Keratinocyte (primary cell): ENCODE measurements at regions not wholly inside any gene's neighbourhood (a gene's known extent, or its start where the extent isn't known, plus 50 kb on each side); places are given as distances from the start of the nearest gene placed in this dataset.

Experiments used
- DNase-seq: peaks from one replicate; pipeline ENCODE4 v3.0.0-alpha.2; 2011; ENCODE audit warnings: low read depth, missing footprints, low spot score
- FAIRE-seq: peaks from 2 replicates; lab custom pipeline; 2011; peaks lifted over from hg19 to GRCh38; lab: Jason Lieb, UNC
- H2AFZ ChIP-seq: 2 replicates; pipeline ENCODE4 v1.6.0; 2012; ENCODE audit warnings: low read length, control low read depth, inconsistent platforms; ENCODE audit not compliant: control insufficient read depth
- H3K27ac ChIP-seq: 2 replicates; pipeline ENCODE4 v1.5.1; 2011; ENCODE audit warnings: low read length; ENCODE audit not compliant: control insufficient read depth, insufficient read depth
- H3K27me3 ChIP-seq: 3 replicates; pipeline ENCODE4 v1.6.0; 2011; ENCODE audit warnings: low read length; ENCODE audit not compliant: control insufficient read depth, insufficient read depth; ENCODE audit errors: extremely low read depth
- H3K36me3 ChIP-seq, 2 experiments: 2 replicates in 1 of 2; 3 replicates in 1 of 2; pipeline ENCODE4 v1.5.1; 2011; ENCODE audit warnings: low read length in 2 of 2, mild to moderate bottlenecking in 1 of 2; ENCODE audit not compliant: control insufficient read depth in 2 of 2, insufficient read depth in 2 of 2; ENCODE audit errors: extremely low read depth in 1 of 2
- H3K4me1 ChIP-seq: 3 replicates; pipeline ENCODE4 v1.5.1; 2011; ENCODE audit warnings: low read length; ENCODE audit not compliant: control insufficient read depth, insufficient read depth; ENCODE audit errors: extremely low read depth
- H3K4me2 ChIP-seq: 3 replicates; pipeline ENCODE4 v1.6.0; 2011; ENCODE audit warnings: low read depth, low read length; ENCODE audit not compliant: control insufficient read depth, insufficient read depth; ENCODE audit errors: extremely low read depth
- H3K4me3 ChIP-seq, 3 experiments: fragments of 200-600 bp in 1 of 3; sonication (generic) in 1 of 3; 2 replicates in 2 of 3; 3 replicates in 1 of 3; pipeline ENCODE4 v1.5.1; 2011 to 2016; ENCODE audit warnings: low read length in 3 of 3, mild to moderate bottlenecking in 3 of 3, control low read depth in 2 of 3, inconsistent platforms in 1 of 3, low read depth in 1 of 3, mixed read lengths in 1 of 3, mixed run types in 1 of 3, moderate library complexity in 1 of 3; ENCODE audit not compliant: control insufficient read depth in 2 of 3, insufficient read depth in 2 of 3; ENCODE audit errors: extremely low read depth in 1 of 3
- H3K79me2 ChIP-seq: 2 replicates; pipeline ENCODE4 v1.6.0; 2012; ENCODE audit warnings: low read length; ENCODE audit not compliant: control insufficient read depth, insufficient read depth
- H3K9ac ChIP-seq: 3 replicates; pipeline ENCODE4 v1.6.0; 2011; ENCODE audit warnings: low read length; ENCODE audit not compliant: control insufficient read depth, insufficient read depth; ENCODE audit errors: extremely low read depth
- H3K9me1 ChIP-seq: 3 replicates; pipeline ENCODE4 v1.6.0; 2011; ENCODE audit warnings: low read length; ENCODE audit not compliant: control insufficient read depth, insufficient read depth; ENCODE audit errors: extremely low read depth
- H3K9me3 ChIP-seq: 2 replicates; pipeline ENCODE4 v1.5.1; 2012; ENCODE audit warnings: low read depth, low read length; ENCODE audit not compliant: control insufficient read depth
- H4K20me1 ChIP-seq: 3 replicates; pipeline ENCODE4 v1.6.0; 2011; ENCODE audit warnings: low read length; ENCODE audit not compliant: control insufficient read depth, insufficient read depth; ENCODE audit errors: extremely low read depth
- EZH2 ChIP-seq: IDR thresholded peaks from one replicate; pipeline ENCODE4 v1.6.1; 2012; ENCODE audit warnings: inconsistent platforms, mild to moderate bottlenecking, low read length, moderate library complexity
- dilution Hi-C: fragments of 300-500 bp; cut with MboI; formaldehyde crosslinking; loops from one replicate; pipeline ENCODE4 v1.7.0; 2020; ENCODE audit warnings: low sequenced_read_pairs; ENCODE audit not compliant: extremely low pct_ligation_motif_present
- TF ChIP-seq, protein P1 (sequence below), 3 experiments: IDR thresholded peaks in 1 of 3; conservative IDR thresholded peaks in 1 of 3; optimal IDR thresholded peaks in 1 of 3; 2 replicates in 2 of 3; 3 replicates in 1 of 3; pipeline versions ENCODE3 to v1.5.1; 2011; ENCODE audit warnings: low read length in 3 of 3, mild to moderate bottlenecking in 3 of 3, moderate library complexity in 2 of 3, control low read depth in 1 of 3, inconsistent platforms in 1 of 3; ENCODE audit not compliant: insufficient read depth in 2 of 3; ENCODE audit errors: extremely low read depth in 1 of 3

DNA sequence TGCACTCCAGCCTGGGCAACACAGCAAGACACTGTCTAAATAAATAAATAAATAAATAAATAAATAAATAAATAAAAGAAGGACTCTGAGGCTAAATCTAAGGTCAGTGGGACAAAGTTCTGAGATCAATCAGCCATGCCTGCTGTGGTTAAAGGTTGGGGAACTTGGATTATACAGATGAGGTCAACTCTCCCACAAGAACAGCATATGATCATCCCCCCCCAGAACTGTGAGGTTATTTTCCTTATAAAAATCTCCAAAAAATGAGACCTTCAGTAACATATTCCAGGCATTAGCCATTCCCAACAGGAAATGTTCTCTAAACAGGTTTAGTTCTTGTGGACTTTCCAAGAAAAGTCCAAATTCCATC, 90.3 kb downstream of the C16orf95 start:
- Histone ChIP-seq H3K9ac (no peak overlapping the region), H3K79me2 (no peaks in the 10 kb centered on the region), H3K4me2 (no peak overlapping the region), H3K27ac (no peak overlapping the region), H3K9me1 (no peaks in the 10 kb centered on the region), H2AFZ (no peak overlapping the region), H3K4me1 (no peaks in the 10 kb centered on the region), H3K27me3 (no peaks in the 10 kb centered on the region), H3K9me3 (no peaks in the 10 kb centered on the region), H4K20me1 (no peaks in the 10 kb centered on the region), H3K4me3 (no peak overlapping the region), H3K36me3 (no peaks in the 10 kb centered on the region)
- dilution Hi-C loops = no loop called here
- no peak for TF ChIP-seq EZH2
- TF ChIP-seq, protein P1, sequence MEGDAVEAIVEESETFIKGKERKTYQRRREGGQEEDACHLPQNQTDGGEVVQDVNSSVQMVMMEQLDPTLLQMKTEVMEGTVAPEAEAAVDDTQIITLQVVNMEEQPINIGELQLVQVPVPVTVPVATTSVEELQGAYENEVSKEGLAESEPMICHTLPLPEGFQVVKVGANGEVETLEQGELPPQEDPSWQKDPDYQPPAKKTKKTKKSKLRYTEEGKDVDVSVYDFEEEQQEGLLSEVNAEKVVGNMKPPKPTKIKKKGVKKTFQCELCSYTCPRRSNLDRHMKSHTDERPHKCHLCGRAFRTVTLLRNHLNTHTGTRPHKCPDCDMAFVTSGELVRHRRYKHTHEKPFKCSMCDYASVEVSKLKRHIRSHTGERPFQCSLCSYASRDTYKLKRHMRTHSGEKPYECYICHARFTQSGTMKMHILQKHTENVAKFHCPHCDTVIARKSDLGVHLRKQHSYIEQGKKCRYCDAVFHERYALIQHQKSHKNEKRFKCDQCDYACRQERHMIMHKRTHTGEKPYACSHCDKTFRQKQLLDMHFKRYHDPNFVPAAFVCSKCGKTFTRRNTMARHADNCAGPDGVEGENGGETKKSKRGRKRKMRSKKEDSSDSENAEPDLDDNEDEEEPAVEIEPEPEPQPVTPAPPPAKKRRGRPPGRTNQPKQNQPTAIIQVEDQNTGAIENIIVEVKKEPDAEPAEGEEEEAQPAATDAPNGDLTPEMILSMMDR (optimal IDR thresholded peaks at IDR 0.05 in 1 of 3, IDR thresholded peaks at IDR 0.05 in 1 of 3, conservative IDR thresholded peaks at IDR 0.05 in 1 of 3; ENCODE audit: extremely low read depth in 1 of 3, insufficient read depth in 2 of 3, low read length in 3 of 3) = no peak
- no peak for FAIRE-seq
- DNase-seq = no peak

DNA sequence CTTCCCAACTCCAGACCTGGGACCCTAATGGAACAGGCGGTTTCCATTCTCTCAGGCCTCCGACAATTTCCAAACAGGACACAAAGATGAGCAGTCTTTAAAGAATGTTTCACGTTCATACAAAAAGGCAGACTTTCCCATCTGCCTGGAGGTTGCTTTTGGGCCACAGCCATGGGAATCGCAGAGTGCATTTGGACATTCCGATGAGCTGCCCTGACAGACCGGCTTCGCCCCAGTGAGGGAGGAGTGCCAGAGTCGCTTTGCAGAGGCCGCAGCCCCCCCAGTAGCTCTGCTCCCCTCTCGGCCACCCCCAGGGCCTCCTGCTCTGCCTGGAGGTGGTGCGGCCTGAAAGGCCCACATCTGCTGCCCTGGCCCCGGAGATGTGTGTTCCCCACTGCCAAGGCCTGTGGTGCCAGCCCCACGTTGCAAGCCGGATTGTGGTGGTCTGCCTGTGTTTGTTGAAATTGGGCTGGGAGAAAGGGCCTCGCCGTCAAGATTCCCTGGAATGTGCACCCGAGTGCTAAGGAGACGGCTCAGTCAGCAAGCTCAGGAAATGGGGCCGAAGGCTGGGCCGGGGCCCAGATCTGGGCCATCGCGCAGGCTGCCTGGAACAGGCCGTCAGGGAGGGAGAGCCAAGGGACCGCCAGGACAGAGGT, 89.8 kb downstream of the C16orf95 start:
- dilution Hi-C loops = no loop called here
- H4K20me1 ChIP-seq = no peaks in the 10 kb centered on the region
- no peaks in the 10 kb centered on the region for H3K4me1 ChIP-seq
- no peaks in the 10 kb centered on the region for H3K36me3 ChIP-seq
- H3K27ac ChIP-seq = no peak overlapping the region
- H3K9me3 ChIP-seq = peaks cover 2% of the 10 kb centered on the region
- H3K79me2 ChIP-seq = no peaks in the 10 kb centered on the region
- no peak overlapping the region for H3K4me3 ChIP-seq
- DNase-seq = no peak
- no peak overlapping the region for H2AFZ ChIP-seq
- H3K4me2 ChIP-seq = no peak overlapping the region
- H3K27me3 ChIP-seq = no peaks in the 10 kb centered on the region
- no peak for FAIRE-seq
- no peak for TF ChIP-seq EZH2
- H3K9me1 ChIP-seq = no peaks in the 10 kb centered on the region
- H3K9ac ChIP-seq = no peak overlapping the region

DNA sequence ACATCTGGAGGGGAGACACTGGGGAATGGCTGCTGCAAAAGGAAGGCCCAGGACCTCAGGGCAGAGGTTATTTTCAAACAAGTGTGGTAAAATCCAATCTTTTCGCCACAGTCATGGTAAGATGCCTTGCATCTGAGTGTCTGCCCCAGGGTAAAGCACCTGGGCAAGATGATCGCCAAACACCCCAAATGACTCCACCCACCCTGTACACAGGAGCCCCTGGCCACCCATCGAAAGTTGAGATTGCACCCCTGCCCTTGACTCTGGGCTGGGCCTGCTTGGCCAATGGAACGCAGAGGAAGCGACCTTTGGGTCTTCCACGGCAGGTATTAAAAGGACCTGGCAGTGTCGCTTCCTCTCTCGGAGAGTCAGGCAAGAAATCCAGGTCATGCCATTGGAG, 88.8 kb downstream of the C16orf95 start:
- Histone ChIP-seq H4K20me1 (no peaks in the 10 kb centered on the region), H3K27ac (no peak overlapping the region), H3K4me1 (no peaks in the 10 kb centered on the region), H3K27me3 (no peaks in the 10 kb centered on the region), H3K9me3 (peaks cover 2% of the 10 kb centered on the region), H3K9me1 (no peaks in the 10 kb centered on the region), H3K36me3 (no peaks in the 10 kb centered on the region), H3K4me3 (no peak overlapping the region), H3K4me2 (no peak overlapping the region), H2AFZ (no peak overlapping the region), H3K9ac (no peak overlapping the region), H3K79me2 (no peaks in the 10 kb centered on the region)
- DNase-seq (no peak), FAIRE-seq (no peak)
- TF ChIP-seq EZH2 = no peak
- TF ChIP-seq, protein P1 (optimal IDR thresholded peaks at IDR 0.05 in 1 of 3, IDR thresholded peaks at IDR 0.05 in 1 of 3, conservative IDR thresholded peaks at IDR 0.05 in 1 of 3; ENCODE audit: extremely low read depth in 1 of 3, insufficient read depth in 2 of 3, low read length in 3 of 3) = no peak
- dilution Hi-C loops = no loop called here
